Activated CD4-positive, alpha-beta T cell treated with anti-CD3 and anti-CD28 coated beads for 48 hours (primary cell): ENCODE measurements at regions not wholly inside any gene's neighbourhood (a gene's known extent, or its start where the extent isn't known, plus 50 kb on each side); places are given as distances from the start of the nearest gene placed in this dataset.
"Not testable (repeated sequence)": the region's sequence is repeated elsewhere in the genome, so short reads cannot be mapped to it uniquely, and the experiment has no call there.

ENCODE experiments used
- DNase-seq: peaks from one replicate; pipeline ENCODE4 v3.0.0-alpha.2; 2020

DNA sequence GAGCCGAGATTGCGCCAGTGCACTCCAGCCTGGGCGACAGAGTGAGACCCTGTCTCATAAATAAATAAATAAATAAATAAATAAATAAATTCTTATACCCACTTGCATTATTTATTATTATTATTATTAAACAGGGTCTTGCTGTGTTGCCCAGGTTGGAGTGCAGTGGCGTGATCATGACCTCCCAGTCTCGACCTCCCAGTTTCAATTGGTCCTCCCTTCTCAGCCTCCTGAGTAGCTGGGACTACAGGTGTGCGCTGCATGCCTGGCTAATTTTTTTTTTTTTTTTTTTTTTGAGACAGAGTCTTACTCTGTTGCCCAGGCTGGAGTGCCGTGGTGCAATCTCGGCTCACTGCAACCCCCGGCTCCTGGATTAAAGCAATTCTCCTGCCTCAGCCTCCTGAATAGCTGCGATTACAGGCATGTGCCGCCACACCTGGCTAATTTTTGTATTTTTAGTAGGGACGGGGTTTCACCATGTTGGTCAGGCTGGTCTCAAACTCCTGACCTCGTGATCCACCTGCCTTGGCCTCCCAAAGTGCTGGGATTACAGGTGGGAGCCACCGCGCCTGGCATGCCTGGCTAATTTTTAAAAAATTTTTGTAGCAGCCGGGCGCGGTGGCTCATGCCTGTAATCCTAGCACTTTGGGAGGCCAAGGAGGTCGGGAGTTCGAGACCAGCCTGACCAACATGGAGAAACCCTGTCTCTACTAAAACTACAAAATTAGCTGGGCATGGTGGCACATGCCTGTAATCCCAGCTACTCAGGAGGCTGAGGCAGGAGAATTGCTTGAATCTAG lies 150.2 kb downstream of the SEC14L1 start:
- DNase-seq = not testable (repeated sequence)

DNA sequence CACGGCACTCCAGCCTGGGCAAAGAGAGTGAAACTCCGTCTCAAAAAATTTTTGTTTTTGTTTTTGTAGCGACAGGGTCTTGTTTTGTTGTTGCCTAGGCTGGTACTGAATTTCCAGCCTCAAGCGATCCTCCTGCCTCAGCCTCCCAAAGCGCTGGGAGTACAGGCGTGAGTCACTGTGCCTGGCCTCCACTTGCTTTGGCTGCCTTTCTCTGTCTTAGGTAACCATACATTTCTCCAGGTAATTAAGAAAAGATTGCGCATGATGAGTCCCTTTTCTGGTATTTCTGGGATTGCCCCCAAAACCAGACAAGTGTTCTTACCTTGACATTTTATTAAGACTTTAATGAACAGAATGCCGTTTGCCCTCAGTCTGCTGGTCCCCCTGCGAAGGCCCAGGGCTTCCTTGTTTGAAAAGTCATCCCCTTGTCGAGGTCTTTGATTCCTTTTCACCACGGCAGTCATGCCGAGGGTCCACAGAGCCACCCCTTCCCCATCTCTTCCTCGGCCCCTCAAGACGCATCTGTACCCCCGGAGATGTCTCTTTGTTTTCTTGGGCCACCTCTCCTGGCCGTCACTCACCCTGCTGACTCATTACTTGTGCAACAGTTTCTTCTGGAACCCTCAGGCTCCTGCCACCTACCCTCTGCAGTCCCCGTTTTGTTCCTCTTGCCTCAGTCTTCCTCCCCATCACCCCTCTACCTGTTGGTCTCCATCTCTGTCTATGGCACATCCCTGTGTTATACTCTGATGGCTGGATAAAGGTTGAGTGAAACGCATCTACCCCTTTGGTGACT lies 151.0 kb downstream of the SEC14L1 start:
- no peak for DNase-seq

- DNase-seq = no peak
Measured at GRCh38 chr17:77294761-77295160, 154.0 kb downstream of the SEC14L1 start.

GRCh38 chr17:77295241-77295853 lies 154.6 kb downstream of the SEC14L1 start:
- no peak for DNase-seq

- DNase-seq = no peak
Measured at GRCh38 chr17:77296769-77297409, 156.1 kb downstream of the SEC14L1 start.

- DNase-seq = peak; percentile 31
Measured at GRCh38 chr17:77297693-77298666, 157.2 kb downstream of the SEC14L1 start.

GRCh38 chr17:77298811-77299210 lies 158.0 kb downstream of the SEC14L1 start:
- DNase-seq = no peak

GRCh38 chr17:77299256-77300015 lies 158.7 kb downstream of the SEC14L1 start:
- no peak for DNase-seq

DNA sequence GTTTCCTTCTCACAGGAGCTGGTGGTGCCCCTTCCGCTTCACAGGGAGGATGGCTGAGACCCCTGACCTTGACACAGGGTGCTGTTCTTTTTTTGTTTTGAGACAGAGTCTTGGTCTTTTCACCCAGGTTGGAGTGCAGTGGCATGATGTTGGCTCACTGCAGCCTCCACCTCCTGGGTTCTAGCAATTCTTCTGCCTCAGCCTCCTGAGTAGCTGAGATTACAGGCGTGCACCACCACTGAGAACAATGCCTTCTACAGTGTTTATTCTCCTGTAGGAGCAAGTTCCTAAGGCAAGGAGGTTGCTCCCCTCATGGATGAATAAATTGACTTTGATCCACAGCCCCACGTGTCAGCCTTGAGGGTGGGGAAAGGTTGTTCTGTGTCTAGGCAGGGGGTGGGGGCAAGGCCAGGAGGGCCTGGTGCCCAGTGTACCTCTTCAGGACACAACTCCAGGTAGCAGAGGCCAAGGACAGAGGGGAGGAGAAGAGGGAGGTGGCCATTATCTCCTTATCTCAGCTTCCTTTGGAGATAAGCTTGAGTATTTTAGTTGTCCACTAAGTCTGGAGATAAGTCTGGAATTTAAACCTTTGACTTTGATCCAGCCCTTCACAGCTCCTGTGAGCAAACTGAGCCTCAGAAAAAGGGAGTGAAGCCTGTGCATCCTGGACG lies 159.4 kb downstream of the SEC14L1 start:
- DNase-seq = no peak

DNA sequence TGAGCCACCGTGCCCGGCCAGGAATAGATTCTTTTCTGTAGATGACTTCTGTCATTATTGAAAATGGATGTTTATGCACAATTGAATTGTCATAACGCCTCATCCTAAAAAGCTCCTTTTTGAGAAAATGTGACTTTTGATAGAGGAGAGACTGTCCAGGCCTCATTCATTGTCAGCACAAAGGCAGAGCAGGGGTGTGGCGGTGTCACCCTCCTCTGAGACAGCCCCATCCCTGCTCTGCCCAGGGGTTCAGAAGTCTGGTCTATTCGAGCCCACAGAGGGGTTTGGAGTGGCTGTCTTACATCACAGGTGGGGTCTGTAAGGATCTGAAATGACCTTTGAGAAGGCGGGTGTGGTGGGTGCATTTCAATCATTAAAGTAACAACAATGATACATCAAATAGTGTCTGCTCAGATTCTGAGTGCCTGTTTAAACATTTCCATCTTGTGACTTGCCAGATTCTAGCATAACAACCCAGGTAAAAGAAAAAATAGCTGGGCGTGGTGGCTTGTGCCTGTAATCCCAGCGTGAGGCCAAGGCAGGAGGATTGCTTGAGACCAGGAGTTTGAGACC lies 161.0 kb downstream of the SEC14L1 start:
- no peak for DNase-seq

GRCh38 chr17:77302682-77303081 lies 161.9 kb downstream of the SEC14L1 start:
- DNase-seq = no peak

DNA sequence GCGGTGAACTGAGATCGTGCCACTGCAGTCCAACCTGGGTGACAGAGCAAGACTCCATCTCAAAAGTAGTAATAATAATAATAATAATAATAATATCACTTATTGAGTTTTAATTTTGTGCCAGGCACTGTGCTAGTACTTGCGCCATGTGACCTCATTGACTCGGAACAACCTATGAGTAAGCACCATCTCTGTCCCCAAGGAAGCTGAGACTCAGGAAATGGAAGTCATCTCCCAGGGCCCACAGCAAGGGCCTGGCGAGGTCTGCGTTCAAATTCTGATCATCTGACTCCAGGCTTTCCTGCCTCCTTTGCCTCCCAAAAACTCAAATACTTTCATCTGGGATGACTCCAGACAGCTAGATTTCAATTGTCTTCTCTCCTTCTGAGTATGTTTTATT lies 162.9 kb downstream of the SEC14L1 start:
- no peak for DNase-seq

DNA sequence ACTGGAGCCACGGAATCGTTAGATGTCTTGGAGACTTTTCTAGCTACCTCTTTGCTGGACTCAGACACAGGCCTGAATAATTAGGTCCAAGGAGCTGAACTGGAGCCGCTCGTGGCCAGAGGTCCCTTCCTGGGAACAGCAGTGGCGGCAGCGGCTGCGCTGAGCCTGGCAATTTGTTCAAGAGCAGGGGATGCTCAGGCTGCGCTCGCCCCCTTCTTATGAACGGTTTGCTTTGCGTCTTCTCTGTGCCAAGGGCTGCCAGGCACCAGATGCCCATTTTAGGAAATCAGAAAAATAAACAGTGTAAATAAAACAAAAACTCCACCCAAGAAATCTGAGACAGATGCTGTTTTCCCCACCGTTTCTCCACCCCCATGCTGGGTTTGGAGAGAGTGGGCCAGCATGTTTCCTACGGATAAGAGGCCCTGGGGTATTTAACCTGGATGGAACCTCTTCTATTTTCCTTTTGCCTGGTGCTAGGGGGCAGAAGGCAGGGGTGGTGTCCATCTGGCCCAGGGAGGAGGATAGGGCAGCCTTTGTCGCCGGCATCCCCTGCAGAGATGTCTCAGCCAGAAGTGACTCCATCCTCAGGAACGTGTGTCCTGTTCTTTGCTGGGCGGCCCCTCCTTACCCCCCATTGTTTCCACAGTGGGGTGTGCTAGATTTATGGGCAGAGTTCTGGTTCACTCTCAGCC lies 163.4 kb downstream of the SEC14L1 start:
- DNase-seq = no peak

DNA sequence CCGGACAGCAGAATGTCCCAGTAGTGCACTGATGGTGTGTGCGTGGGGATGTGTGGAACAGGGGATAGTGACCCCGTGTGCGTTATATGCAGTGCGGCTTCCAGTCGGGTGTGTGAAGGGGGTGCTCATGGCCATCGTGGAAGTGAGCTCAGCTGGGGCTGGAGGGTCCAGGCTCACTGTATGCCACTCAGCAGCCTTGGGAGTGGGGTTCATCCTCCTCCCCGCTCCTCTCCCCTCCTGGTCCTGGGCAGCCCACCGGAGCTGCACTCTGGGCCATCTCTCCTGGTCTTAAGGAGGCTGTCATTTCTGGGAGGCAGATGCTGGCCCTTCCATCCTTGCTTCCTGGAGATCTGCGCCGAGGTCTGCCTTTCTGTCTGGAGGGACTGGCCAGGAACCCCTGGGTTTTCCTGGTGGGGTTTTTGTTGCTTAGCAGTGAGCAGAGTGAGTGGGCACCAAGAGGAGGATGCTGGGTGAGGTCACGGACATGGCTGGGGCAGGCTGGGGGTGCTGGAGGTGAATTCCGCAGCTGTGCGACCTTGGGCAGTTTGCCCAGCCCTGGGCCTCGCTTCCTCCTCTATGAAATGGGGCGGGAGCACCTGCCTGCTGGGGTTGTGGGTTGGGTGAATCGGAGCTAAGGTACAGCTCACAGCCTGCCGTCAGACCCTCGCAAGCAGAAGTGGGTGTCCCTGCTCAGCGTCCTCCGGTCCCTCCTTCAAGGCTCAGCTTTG lies 164.1 kb downstream of the SEC14L1 start:
- no peak for DNase-seq

DNA sequence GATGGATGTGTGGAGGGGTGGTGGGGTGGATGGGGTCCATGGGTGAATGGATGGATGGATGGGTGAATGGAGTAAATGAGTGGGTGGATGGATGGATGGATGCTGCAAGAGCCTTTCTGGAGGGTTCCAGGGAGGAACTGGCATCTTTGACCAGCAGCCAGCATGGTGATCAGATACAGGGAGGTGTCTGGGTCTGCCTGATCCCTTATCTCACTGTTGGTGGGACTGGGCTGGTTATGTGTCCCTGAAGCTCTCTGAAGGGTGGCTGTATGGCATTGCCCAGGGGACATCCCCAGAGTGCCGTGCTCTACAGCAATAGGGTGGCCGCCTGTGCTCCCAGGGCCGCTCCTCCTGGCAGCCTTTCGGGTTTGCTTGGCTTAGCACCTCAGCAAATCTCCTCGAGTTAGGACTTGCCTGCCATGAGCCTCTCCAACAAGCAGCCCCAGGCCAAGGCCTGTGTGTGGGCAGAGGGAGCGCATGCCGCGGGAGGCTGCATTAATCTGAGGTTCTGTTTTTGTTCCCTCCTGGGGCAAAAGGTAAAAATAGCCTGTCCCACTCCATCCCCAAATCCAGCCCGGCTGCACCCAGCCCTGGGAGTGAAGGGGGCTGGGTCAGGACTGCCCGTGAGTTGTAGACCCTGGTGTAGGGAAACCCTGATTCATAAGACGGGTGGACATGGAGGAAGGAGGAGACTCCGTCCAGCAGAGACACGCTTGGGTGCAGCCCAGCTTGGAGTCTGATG lies 165.4 kb downstream of the SEC14L1 start:
- DNase-seq = no peak

DNA sequence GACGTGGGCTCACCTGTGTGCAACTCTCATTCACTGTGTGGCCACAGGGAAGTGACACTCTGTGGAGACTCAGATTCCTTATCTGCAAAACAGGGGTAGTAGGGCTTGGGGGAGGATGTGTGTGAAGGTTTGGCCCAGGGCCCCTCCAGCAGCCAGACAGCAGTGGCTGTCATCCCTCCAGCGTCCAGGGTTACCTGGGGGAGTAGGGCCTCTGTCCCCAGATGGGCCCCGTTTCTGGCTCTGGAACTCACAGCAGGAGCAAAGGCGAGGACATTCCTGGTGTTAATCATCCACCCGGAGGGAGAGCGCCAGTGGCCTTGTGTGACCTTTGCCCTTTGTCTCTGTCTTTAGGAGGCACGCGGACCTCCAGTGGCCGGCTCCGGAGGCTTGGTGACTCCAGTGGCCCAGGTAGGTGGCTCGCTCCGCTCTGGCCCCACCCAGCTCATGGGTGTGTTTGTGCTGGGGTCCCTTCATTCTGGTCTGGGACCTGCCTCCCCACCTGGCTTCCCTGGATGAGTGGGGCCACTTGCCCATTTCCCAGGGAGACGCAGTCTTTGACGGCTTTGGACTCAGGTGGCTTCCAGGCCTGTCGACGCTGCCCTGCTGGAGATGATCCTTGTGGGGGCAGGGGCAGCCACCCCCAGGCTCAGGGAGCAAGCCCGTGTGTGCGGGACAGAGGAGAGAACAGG lies 166.2 kb downstream of the SEC14L1 start:
- DNase-seq = no peak

DNA sequence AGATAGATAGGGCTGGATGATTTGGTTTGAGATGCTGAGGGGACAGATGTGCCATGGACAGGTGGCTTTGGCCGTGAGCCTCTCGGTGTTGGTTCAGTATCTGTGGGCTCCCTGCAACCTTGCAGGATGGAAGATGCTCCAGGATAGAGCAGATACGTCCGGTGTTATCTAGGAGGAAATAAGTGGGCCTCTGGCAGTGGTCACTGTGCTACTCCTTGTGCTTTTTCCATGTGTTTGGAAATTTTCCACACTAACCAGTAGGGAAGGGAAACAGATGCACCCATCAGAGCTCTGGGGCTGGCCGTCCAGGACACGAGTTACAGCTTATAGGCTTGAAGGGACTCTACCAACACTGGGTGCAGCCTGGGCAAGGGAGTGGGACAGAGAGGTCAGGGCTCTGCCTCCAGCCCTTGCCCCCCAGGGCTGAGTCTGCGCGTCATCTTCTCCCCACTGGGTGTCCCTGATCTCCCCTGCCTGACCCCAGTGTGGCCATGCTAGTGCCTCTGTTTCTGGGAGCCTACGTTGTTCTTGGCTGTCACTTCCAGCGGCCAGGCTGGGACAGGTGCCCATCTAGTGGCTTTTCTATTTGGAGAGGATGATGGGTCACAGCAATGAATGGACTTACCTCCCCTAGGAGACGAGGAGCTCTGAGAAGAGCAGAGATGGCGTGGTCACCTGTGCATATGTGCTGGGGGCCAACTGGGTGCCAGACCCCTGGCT lies 166.9 kb downstream of the SEC14L1 start:
- no peak for DNase-seq
